ENCODE measurements at regions not wholly inside any gene's neighbourhood (a gene's known extent, or its start where the extent isn't known, plus 50 kb on each side); places are given as distances from the start of the nearest gene placed in this dataset.

GRCh38 chr20:4493386-4493785, 192.9 kb upstream of the PRNP start:
- TF ChIP-seq CTCF (IDR thresholded peaks at IDR 0.05): no peak
- no peak for TF ChIP-seq POLR2A (IDR thresholded peaks at IDR 0.05)
- TF ChIP-seq POLR2AphosphoS5 (IDR thresholded peaks at IDR 0.05): no peak
- no peak for TF ChIP-seq EP300 (IDR thresholded peaks at IDR 0.05)
